ENCODE measurements at regions not wholly inside any gene's neighbourhood (a gene's known extent, or its start where the extent isn't known, plus 50 kb on each side); places are given as distances from the start of the nearest gene placed in this dataset.

- TF ChIP-seq EZH2 (IDR thresholded peaks at IDR 0.05; ENCODE audit: borderline replicate concordance, control insufficient read depth, low read depth, low read length), result no peak
Measured at GRCh38 chr4:126564283-126564854, 1068.4 kb upstream of the INTU start (continued).

GRCh38 chr4:126568652-126569570 is 1063.8 kb upstream of the INTU start:
- BruUV-seq (replicated peaks), result no TSS peak
- H3K79me2 ChIP-seq (ENCODE audit: control insufficient read depth, insufficient read depth, low read length), result no peaks in the 10 kb centered on the region
- no peak overlapping the region for H3K4me2 ChIP-seq (ENCODE audit: control insufficient read depth, insufficient read depth)
- H3K4me1 ChIP-seq (ENCODE audit: control insufficient read depth, insufficient read depth, low read length), result no peaks in the 10 kb centered on the region
- RAD21 ChIA-PET (ENCODE audit: unreplicated experiment), result no interaction called here
- no peak for ATAC-seq
- 31% methylated on average over 7 of the region's 7 CpGs for WGBS (ENCODE audit: insufficient coverage, insufficient replicate concordance, low lambda C conversion rate, missing lambda C conversion rate)
- no peaks in the 10 kb centered on the region for H3K9me3 ChIP-seq (replicated peaks; ENCODE audit: control insufficient read depth, insufficient read depth, low read length)
- no peak overlapping the region for H3K9ac ChIP-seq (ENCODE audit: control insufficient read depth, insufficient read depth, low read length)
- POLR2A ChIA-PET, result no interaction called here
- no peak overlapping the region for H3K4me3 ChIP-seq
- CTCF ChIA-PET, result interaction anchor here (0.5 to 1.0 kb wide), 2 partner anchors 15 to 372 kb away, joined by 3 to 4 read pairs; no protein-coding TSS in a partner anchor
- SMC1A ChIA-PET (ENCODE audit: uncharacterized antibody, unreplicated experiment), result no interaction called here
- no peak overlapping the region for H3K27ac ChIP-seq (ENCODE audit: control insufficient read depth, insufficient read depth)
- DNase-seq (ENCODE audit: low read depth, low spot score), result no peak
- no peak overlapping the region for H2AFZ ChIP-seq (ENCODE audit: control insufficient read depth, low read depth, low read length)
- H3K36me3 ChIP-seq (ENCODE audit: control insufficient read depth in 2 of 2, insufficient read depth in 2 of 2, low read length in 1 of 2), result no peaks in the 10 kb centered on the region
- in situ Hi-C loops (cut with MboI) (no loop called here), intact Hi-C loops (cut with micrococcal nuclease; ENCODE audit: unreplicated experiment) (no loop called here)
- FAIRE-seq, result no peak
- H3K27me3 ChIP-seq (replicated peaks in 1 of 2; ENCODE audit: control insufficient read depth in 2 of 2, insufficient read depth in 2 of 2, low read length in 1 of 2), result no peaks in the 10 kb centered on the region
- no peaks in the 10 kb centered on the region for H4K20me1 ChIP-seq (ENCODE audit: control insufficient read depth, insufficient read depth)
- TF ChIP-seq CEBPB (IDR thresholded peaks at IDR 0.05; ENCODE audit: borderline replicate concordance in 1 of 2, low read depth in 2 of 2, low read length in 2 of 2), result no peak
- TF ChIP-seq MYB (IDR thresholded peaks at IDR 0.05; ENCODE audit: borderline replicate concordance, low read depth, low read length), result no peak
- TF ChIP-seq NFIC (IDR thresholded peaks at IDR 0.05; ENCODE audit: low read depth, low read length), result no peak
- TF ChIP-seq RCOR1 (conservative IDR thresholded peaks at IDR 0.05; ENCODE audit: low read depth, low read length), result no peak
- no peak for TF ChIP-seq SMAD1 (IDR thresholded peaks at IDR 0.05; ENCODE audit: low read depth, partially characterized antibody)
- no peak for TF ChIP-seq MEF2B (IDR thresholded peaks at IDR 0.05; ENCODE audit: partially characterized antibody, poor library complexity, severe bottlenecking)
- no peak for TF ChIP-seq ZBTB40 (IDR thresholded peaks at IDR 0.05; ENCODE audit: borderline replicate concordance)
- TF ChIP-seq CEBPZ (IDR thresholded peaks at IDR 0.05; ENCODE audit: low read depth, low read length), result no peak
- TF ChIP-seq ZNF274 (IDR thresholded peaks at IDR 0.05; ENCODE audit: insufficient read depth, insufficient read length), result no peak
- no peak for TF ChIP-seq GABPA (IDR thresholded peaks at IDR 0.05; ENCODE audit: low read depth)
- no peak for TF ChIP-seq ZBED1 (IDR thresholded peaks at IDR 0.05; ENCODE audit: borderline replicate concordance)
